NCI-H2227 (cell line): ENCODE measurements at regions not wholly inside any gene's neighbourhood (a gene's known extent, or its start where the extent isn't known, plus 50 kb on each side); places are given as distances from the start of the nearest gene placed in this dataset.

ENCODE experiments used
- DNase-seq: peaks from one replicate; lab custom pipeline; 2025; ENCODE audit not compliant: unreplicated experiment; lab: John Stamatoyannopoulos, UW

GRCh38 chr22:48845356-48845936, 982.2 kb downstream of the BRD1 start:
- no peak for DNase-seq

- no peak for DNase-seq
Observed at GRCh38 chr22:48844056-48844675, 983.5 kb downstream of the BRD1 start.

GRCh38 chr22:48843640-48844039, 984.0 kb downstream of the BRD1 start:
- no peak for DNase-seq

- DNase-seq: no peak
Observed at GRCh38 chr22:48842976-48843375, 984.7 kb downstream of the BRD1 start.

GRCh38 chr22:48842583-48842945, 985.1 kb downstream of the BRD1 start:
- no peak for DNase-seq

- DNase-seq: no peak
Observed at GRCh38 chr22:48841881-48842582, 985.6 kb downstream of the BRD1 start.

GRCh38 chr22:48840112-48840949, 987.3 kb downstream of the BRD1 start:
- no peak for DNase-seq

- no peak for DNase-seq
Observed at GRCh38 chr22:48838846-48839730, 988.6 kb downstream of the BRD1 start.

GRCh38 chr22:48838376-48838775, 989.3 kb downstream of the BRD1 start:
- no peak for DNase-seq

- no peak for DNase-seq
Observed at GRCh38 chr22:48837341-48837935, 990.2 kb downstream of the BRD1 start.

GRCh38 chr22:48836673-48837340, 990.9 kb downstream of the BRD1 start:
- DNase-seq: no peak

GRCh38 chr22:48835857-48836672, 991.6 kb downstream of the BRD1 start:
- no peak for DNase-seq

- DNase-seq: no peak
Observed at GRCh38 chr22:48835364-48835763, 992.3 kb downstream of the BRD1 start.

GRCh38 chr22:48834404-48834803, 993.3 kb downstream of the BRD1 start:
- DNase-seq: no peak

- DNase-seq: no peak
Observed at GRCh38 chr22:48832592-48832991, 995.1 kb downstream of the BRD1 start.

- DNase-seq: no peak
Observed at GRCh38 chr22:48829908-48830307, 997.8 kb downstream of the BRD1 start.

GRCh38 chr22:48828688-48829087, 999.0 kb downstream of the BRD1 start:
- no peak for DNase-seq

GRCh38 chr22:48827904-48828555, 999.6 kb downstream of the BRD1 start:
- no peak for DNase-seq
